GM23248 (cell line): ENCODE measurements at regions not wholly inside any gene's neighbourhood (a gene's known extent, or its start where the extent isn't known, plus 50 kb on each side); places are given as distances from the start of the nearest gene placed in this dataset.
"Not testable (repeated sequence)": the region's sequence is repeated elsewhere in the genome, so short reads cannot be mapped to it uniquely, and the experiment has no call there.

Source experiments
- DNase-seq: peaks from one replicate; pipeline ENCODE4 v3.0.0-alpha.2; 2015
- H2AFZ ChIP-seq: fragments of 200-600 bp; sonication (generic); 2 replicates; pipeline ENCODE4 v1.6.1; 2016; ENCODE audit warnings: antibody characterized with exemption
- H3F3A ChIP-seq: fragments of 200-600 bp; sonication (generic); 2 replicates; pipeline ENCODE4 v1.6.1; 2016; ENCODE audit warnings: mild to moderate bottlenecking, antibody characterized with exemption, mixed run types; ENCODE audit not compliant: insufficient read depth
- H3K27ac ChIP-seq: fragments of 200-600 bp; sonication (generic); 2 replicates; pipeline ENCODE4 v1.5.1; 2016; ENCODE audit warnings: mild to moderate bottlenecking
- H3K27me3 ChIP-seq: fragments of 200-600 bp; sonication (generic); replicated peaks from 2 replicates; pipeline ENCODE4 v1.6.1; 2016; ENCODE audit warnings: mild to moderate bottlenecking; ENCODE audit not compliant: insufficient read depth
- H3K36me3 ChIP-seq: fragments of 200-600 bp; sonication (generic); 2 replicates; pipeline ENCODE4 v1.6.1; 2016; ENCODE audit warnings: low read depth, mild to moderate bottlenecking
- H3K4me1 ChIP-seq: fragments of 200-600 bp; sonication (generic); 2 replicates; pipeline ENCODE4 v1.6.1; 2016; ENCODE audit warnings: mild to moderate bottlenecking; ENCODE audit not compliant: insufficient read depth
- H3K4me2 ChIP-seq: fragments of 200-600 bp; sonication (generic); one replicate; pipeline ENCODE4 v1.6.1; 2016; ENCODE audit warnings: mild to moderate bottlenecking; ENCODE audit not compliant: unreplicated experiment
- H3K4me3 ChIP-seq: fragments of 200-600 bp; sonication (generic); 2 replicates; pipeline ENCODE4 v1.5.1; 2016; ENCODE audit warnings: mild to moderate bottlenecking
- H3K79me2 ChIP-seq: fragments of 200-600 bp; sonication (generic); 2 replicates; pipeline ENCODE4 v1.6.1; 2016; ENCODE audit warnings: mild to moderate bottlenecking; ENCODE audit not compliant: insufficient read depth
- H3K9ac ChIP-seq: fragments of 200-600 bp; sonication (generic); 2 replicates; pipeline ENCODE4 v1.6.1; 2016; ENCODE audit warnings: mild to moderate bottlenecking
- H3K9me2 ChIP-seq: fragments of 200-600 bp; sonication (generic); 2 replicates; pipeline ENCODE4 v1.6.1; 2016; ENCODE audit warnings: mixed run types, mild to moderate bottlenecking, moderate library complexity; ENCODE audit not compliant: insufficient read depth
- H3K9me3 ChIP-seq: fragments of 200-600 bp; sonication (generic); one replicate; pipeline ENCODE4 v1.6.1; 2017; ENCODE audit warnings: low read depth
- H4K20me1 ChIP-seq: fragments of 200-600 bp; sonication (generic); 2 replicates; pipeline ENCODE4 v1.6.0; 2016; ENCODE audit not compliant: insufficient read depth
- EZH2 ChIP-seq: fragments of 200-600 bp; sonication (generic); IDR thresholded peaks from 2 replicates; pipeline ENCODE4 v1.6.1; 2018; ENCODE audit warnings: antibody characterized with exemption, mild to moderate bottlenecking; ENCODE audit not compliant: insufficient read depth, poor library complexity, severe bottlenecking
- EZH2phosphoT487 ChIP-seq: fragments of 200-600 bp; sonication (generic); IDR thresholded peaks from 2 replicates; pipeline ENCODE4 v1.6.1; 2018; ENCODE audit warnings: antibody characterized with exemption, moderate library complexity, mild to moderate bottlenecking, low read depth; ENCODE audit not compliant: insufficient read depth
- WGBS, 2 experiments: methylation state at CpG; one replicate each; pipeline ENCODE4 v1.1.6; 2015 to 2017; ENCODE audit warnings: low lambda C conversion rate in 2 of 2, low coverage in 1 of 2; ENCODE audit errors: missing lambda C conversion rate in 2 of 2; 5-methylcytosine and 5-hydroxymethylcytosine counted together
- in situ Hi-C: fragments of 300-500 bp; cut with MboI; formaldehyde crosslinking; loops from 2 replicates; pipeline ENCODE4 v1.15.0; 2020

- no peaks in the 10 kb centered on the region for H3K36me3 ChIP-seq
- WGBS, 2 experiments, result 57 to 59% methylated on average over 17 of the region's 17 CpGs
- in situ Hi-C loops, result no loop called here
These were observed 712.1 kb downstream of the CDH9 start for GRCh38 chr5:26326153-26326759.

GRCh38 chr5:26325432-26325831 lies 713.0 kb downstream of the CDH9 start:
- H3K27ac ChIP-seq, H3K9ac ChIP-seq, H4K20me1 ChIP-seq, H3K27me3 ChIP-seq, H3F3A ChIP-seq, H3K4me3 ChIP-seq, H2AFZ ChIP-seq, H3K36me3 ChIP-seq, DNase-seq, H3K9me2 ChIP-seq, H3K4me1 ChIP-seq, H3K9me3 ChIP-seq, in situ Hi-C loops, H3K79me2 ChIP-seq, H3K4me2 ChIP-seq: not testable (repeated sequence)
- WGBS, 2 experiments, result 53 to 60% methylated on average over 11 of the region's 11 CpGs

More at GRCh38 chr5:26326153-26326759, 712.1 kb downstream of the CDH9 start:
- no peaks in the 10 kb centered on the region for H4K20me1 ChIP-seq
- H3K9ac ChIP-seq, result no peak overlapping the region
- H2AFZ ChIP-seq, result no peak overlapping the region
- H3K4me1 ChIP-seq, result no peaks in the 10 kb centered on the region
- H3K4me3 ChIP-seq, result no peak overlapping the region
- no peak overlapping the region for H3K4me2 ChIP-seq
- no peaks in the 10 kb centered on the region for H3F3A ChIP-seq
- no peak for TF ChIP-seq EZH2
- H3K27ac ChIP-seq, result no peak overlapping the region
- no peaks in the 10 kb centered on the region for H3K9me2 ChIP-seq
- no peaks in the 10 kb centered on the region for H3K9me3 ChIP-seq
- H3K79me2 ChIP-seq, result no peaks in the 10 kb centered on the region
- H3K27me3 ChIP-seq, result no peaks in the 10 kb centered on the region
- DNase-seq, result no peak

GRCh38 chr5:26324273-26324895 lies 714.0 kb downstream of the CDH9 start:
- H3K9me2 ChIP-seq, DNase-seq, H2AFZ ChIP-seq, H3K27me3 ChIP-seq, H3K9me3 ChIP-seq, H3K4me3 ChIP-seq, H3K27ac ChIP-seq, H3F3A ChIP-seq, H3K79me2 ChIP-seq, H3K36me3 ChIP-seq, in situ Hi-C loops, H3K9ac ChIP-seq, H3K4me1 ChIP-seq, H3K4me2 ChIP-seq, H4K20me1 ChIP-seq: not testable (repeated sequence)
- WGBS, 2 experiments, result 72 to 80% methylated on average over 32 to 35 of the region's 41 CpGs

- Histone ChIP-seq H3K79me2 (no peaks in the 10 kb centered on the region), H3K9me3 (no peaks in the 10 kb centered on the region), H4K20me1 (no peaks in the 10 kb centered on the region), H2AFZ (no peak overlapping the region), H3K4me2 (no peak overlapping the region), H3K9me2 (no peaks in the 10 kb centered on the region), H3F3A (no peaks in the 10 kb centered on the region), H3K27me3 (no peaks in the 10 kb centered on the region), H3K27ac (no peak overlapping the region), H3K36me3 (no peaks in the 10 kb centered on the region), H3K4me3 (no peak overlapping the region), H3K4me1 (no peaks in the 10 kb centered on the region), H3K9ac (no peak overlapping the region)
- WGBS, 2 experiments, result 67 to 69% methylated on average over 13 of the region's 13 CpGs
- TF ChIP-seq EZH2 (no peak), EZH2phosphoT487 (no peak)
- no peak for DNase-seq
- in situ Hi-C loops, result no loop called here
These were observed 714.6 kb downstream of the CDH9 start for GRCh38 chr5:26323794-26324193.

DNA sequence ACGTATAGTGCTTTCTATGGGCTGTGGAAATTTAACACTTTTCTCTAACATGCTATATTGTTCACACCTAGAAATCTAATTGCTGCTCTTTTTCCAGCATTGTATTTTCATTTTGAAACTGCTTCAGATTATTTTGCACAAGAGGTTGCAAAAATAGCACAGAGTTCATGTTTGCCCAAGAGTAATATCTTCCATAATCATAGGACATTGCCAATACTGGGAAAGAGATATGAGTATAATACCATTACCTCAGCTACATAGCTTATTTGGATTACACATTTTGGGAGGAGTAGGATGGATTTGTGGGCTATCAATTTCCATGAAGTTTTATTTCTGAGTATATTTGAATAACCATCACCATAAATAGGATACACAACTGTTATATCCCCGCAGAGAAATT lies 717.1 kb downstream of the CDH9 start:
- in situ Hi-C loops, result no loop called here
- no peaks in the 10 kb centered on the region for H4K20me1 ChIP-seq
- H3K27me3 ChIP-seq, result no peaks in the 10 kb centered on the region
- no peak overlapping the region for H3K4me2 ChIP-seq
- TF ChIP-seq EZH2 (no peak), EZH2phosphoT487 (no peak)
- H3K4me3 ChIP-seq, result no peak overlapping the region
- no peaks in the 10 kb centered on the region for H3K9me2 ChIP-seq
- H3K36me3 ChIP-seq, result no peaks in the 10 kb centered on the region
- no peaks in the 10 kb centered on the region for H3K79me2 ChIP-seq
- DNase-seq, result no peak
- H3K27ac ChIP-seq, result no peak overlapping the region
- no peaks in the 10 kb centered on the region for H3F3A ChIP-seq
- no peak overlapping the region for H2AFZ ChIP-seq
- WGBS, 2 experiments, result 33 to 36% methylated on average over 2 of the region's 2 CpGs
- no peaks in the 10 kb centered on the region for H3K4me1 ChIP-seq
- no peaks in the 10 kb centered on the region for H3K9me3 ChIP-seq
- H3K9ac ChIP-seq, result no peak overlapping the region
